Loucy (cell line): ENCODE measurements at regions not wholly inside any gene's neighbourhood (a gene's known extent, or its start where the extent isn't known, plus 50 kb on each side); places are given as distances from the start of the nearest gene placed in this dataset.

Experiments
- EZH2phosphoT487 ChIP-seq: fragments of 200-600 bp; IDR thresholded peaks from 2 replicates; pipeline ENCODE4 v1.6.1; 2018; ENCODE audit warnings: antibody characterized with exemption, mild to moderate bottlenecking, moderate library complexity, borderline replicate concordance
- TF ChIP-seq, protein P1 (sequence below): fragments of 200-600 bp; sonication (generic); conservative IDR thresholded peaks from 2 replicates; pipeline ENCODE4 v1.5.1; 2014; ENCODE audit warnings: mild to moderate bottlenecking, antibody characterized with exemption, low read length

- TF ChIP-seq EZH2phosphoT487: no peak
- TF ChIP-seq, protein P1, sequence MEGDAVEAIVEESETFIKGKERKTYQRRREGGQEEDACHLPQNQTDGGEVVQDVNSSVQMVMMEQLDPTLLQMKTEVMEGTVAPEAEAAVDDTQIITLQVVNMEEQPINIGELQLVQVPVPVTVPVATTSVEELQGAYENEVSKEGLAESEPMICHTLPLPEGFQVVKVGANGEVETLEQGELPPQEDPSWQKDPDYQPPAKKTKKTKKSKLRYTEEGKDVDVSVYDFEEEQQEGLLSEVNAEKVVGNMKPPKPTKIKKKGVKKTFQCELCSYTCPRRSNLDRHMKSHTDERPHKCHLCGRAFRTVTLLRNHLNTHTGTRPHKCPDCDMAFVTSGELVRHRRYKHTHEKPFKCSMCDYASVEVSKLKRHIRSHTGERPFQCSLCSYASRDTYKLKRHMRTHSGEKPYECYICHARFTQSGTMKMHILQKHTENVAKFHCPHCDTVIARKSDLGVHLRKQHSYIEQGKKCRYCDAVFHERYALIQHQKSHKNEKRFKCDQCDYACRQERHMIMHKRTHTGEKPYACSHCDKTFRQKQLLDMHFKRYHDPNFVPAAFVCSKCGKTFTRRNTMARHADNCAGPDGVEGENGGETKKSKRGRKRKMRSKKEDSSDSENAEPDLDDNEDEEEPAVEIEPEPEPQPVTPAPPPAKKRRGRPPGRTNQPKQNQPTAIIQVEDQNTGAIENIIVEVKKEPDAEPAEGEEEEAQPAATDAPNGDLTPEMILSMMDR: no peak
Measured at GRCh38 chr4:164503874-164504273, 250.1 kb upstream of the SMIM31 start.
